Testis (tissue), 2 donors: ENCODE measurements at regions not wholly inside any gene's neighbourhood (a gene's known extent, or its start where the extent isn't known, plus 50 kb on each side); places are given as distances from the start of the nearest gene placed in this dataset.

Source experiments
- DNase-seq: peaks from one replicate; pipeline ENCODE4 v3.0.0-alpha.2; 2019
- H3K27ac ChIP-seq, 2 donors: fragments of 200-600 bp; sonication (generic); one replicate each; pipeline ENCODE4 v1.5.1; 2019
- H3K27me3 ChIP-seq: fragments of 200-600 bp; sonication (generic); one replicate; pipeline ENCODE4 v1.5.1; 2019
- H3K36me3 ChIP-seq: fragments of 200-600 bp; sonication (generic); one replicate; pipeline ENCODE4 v1.5.1; 2017; ENCODE audit warnings: low read depth; ENCODE audit errors: missing control alignments
- H3K4me1 ChIP-seq: fragments of 200-600 bp; sonication (generic); one replicate; pipeline ENCODE4 v1.5.1; 2019
- H3K4me3 ChIP-seq, 2 donors: fragments of 200-600 bp; sonication (generic); one replicate each; pipeline ENCODE4 v1.5.1; 2017 to 2019
- H3K9me3 ChIP-seq: fragments of 200-600 bp; sonication (generic); one replicate; pipeline ENCODE4 v1.5.1; 2017
- POLR2A ChIP-seq: fragments of 450-650 bp; IDR thresholded peaks from one replicate; pipeline ENCODE4 v1.6.1; 2017; ENCODE audit warnings: antibody characterized with exemption, mild to moderate bottlenecking, moderate library complexity
- WGBS, 2 donors: methylation state at CpG; one replicate each; pipeline ENCODE4 v1.1.5; 2018; 5-methylcytosine and 5-hydroxymethylcytosine counted together
- intact Hi-C: fragments of 100-400 bp; cut with DNase I; formaldehyde crosslinking; loops from one replicate; pipeline ENCODE4 v1.15.1; 2023; ENCODE audit warnings: low total_unique reads
- TF ChIP-seq, protein P1 (sequence below), 3 experiments: fragments of 450-650 bp in 2 of 3; fragments of 200-600 bp in 1 of 3; sonication (generic) in 1 of 3; IDR thresholded peaks; one replicate each; pipeline ENCODE4 v1.5.1; 2016 to 2019; ENCODE audit warnings: antibody characterized with exemption in 3 of 3, mild to moderate bottlenecking in 2 of 3, moderate library complexity in 1 of 3

- H3K36me3 ChIP-seq: no peaks in the 10 kb centered on the region
- H3K27me3 ChIP-seq: no peaks in the 10 kb centered on the region
- no peak for DNase-seq
- no peak overlapping the region for H3K27ac ChIP-seq
- intact Hi-C loops: no loop called here
- H3K9me3 ChIP-seq: no peaks in the 10 kb centered on the region
- H3K4me3 ChIP-seq: no peak overlapping the region
- 94 to 100% methylated on average over 2 of the region's 2 CpGs for WGBS, 2 donors
- no peak for TF ChIP-seq POLR2A
- TF ChIP-seq, protein P1, sequence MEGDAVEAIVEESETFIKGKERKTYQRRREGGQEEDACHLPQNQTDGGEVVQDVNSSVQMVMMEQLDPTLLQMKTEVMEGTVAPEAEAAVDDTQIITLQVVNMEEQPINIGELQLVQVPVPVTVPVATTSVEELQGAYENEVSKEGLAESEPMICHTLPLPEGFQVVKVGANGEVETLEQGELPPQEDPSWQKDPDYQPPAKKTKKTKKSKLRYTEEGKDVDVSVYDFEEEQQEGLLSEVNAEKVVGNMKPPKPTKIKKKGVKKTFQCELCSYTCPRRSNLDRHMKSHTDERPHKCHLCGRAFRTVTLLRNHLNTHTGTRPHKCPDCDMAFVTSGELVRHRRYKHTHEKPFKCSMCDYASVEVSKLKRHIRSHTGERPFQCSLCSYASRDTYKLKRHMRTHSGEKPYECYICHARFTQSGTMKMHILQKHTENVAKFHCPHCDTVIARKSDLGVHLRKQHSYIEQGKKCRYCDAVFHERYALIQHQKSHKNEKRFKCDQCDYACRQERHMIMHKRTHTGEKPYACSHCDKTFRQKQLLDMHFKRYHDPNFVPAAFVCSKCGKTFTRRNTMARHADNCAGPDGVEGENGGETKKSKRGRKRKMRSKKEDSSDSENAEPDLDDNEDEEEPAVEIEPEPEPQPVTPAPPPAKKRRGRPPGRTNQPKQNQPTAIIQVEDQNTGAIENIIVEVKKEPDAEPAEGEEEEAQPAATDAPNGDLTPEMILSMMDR (IDR thresholded peaks at IDR 0.05): no peak
- peaks cover 11% of the 10 kb centered on the region for H3K4me1 ChIP-seq
These were observed 218.7 kb downstream of the FAM76B start for GRCh38 chr11:95570845-95571244.

DNA sequence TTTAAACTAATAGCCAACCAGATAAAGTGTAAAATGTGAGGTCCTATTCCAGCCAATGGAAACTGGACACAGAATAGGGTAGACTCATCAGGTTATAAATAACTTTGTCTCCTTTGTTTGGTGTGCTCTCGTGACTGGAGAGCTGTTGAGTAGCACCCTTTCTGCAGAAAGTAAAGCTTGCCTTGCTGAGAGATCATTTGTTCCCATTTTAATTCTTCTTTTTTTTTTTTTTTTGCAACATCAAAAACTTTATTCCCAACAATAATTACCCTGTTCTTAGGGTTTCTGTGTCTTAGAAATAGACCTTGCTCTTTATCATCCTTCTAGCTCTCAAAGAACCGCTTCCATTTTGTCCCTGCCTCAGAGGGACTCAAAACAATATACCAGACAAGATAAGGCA, 220.4 kb downstream of the FAM76B start:
- H3K4me3 ChIP-seq: no peak overlapping the region
- no peaks in the 10 kb centered on the region for H3K36me3 ChIP-seq

DNA sequence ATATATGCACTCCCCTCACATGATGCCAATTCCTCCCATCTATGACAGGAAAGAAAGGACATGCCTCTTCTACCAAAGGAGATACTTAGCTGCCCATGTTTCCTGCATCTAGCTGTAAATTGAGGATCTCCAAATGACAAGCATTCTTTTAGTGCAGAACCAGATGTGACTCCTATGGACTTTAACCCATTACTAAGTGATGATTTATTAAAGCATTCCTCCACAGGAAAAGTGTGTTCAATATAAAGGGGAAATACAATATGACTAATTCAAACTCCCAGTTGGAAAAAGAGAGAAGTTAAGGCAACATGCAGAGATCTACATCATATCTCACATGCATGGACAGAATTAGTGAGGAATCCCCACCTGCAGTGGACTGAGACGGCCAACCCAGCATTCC, 221.3 kb downstream of the FAM76B start:
- 94 to 100% methylated on average over 1 of the region's 1 CpG for WGBS, 2 donors
- TF ChIP-seq, protein P1 (IDR thresholded peaks at IDR 0.05): no peak
- no peak for TF ChIP-seq POLR2A
- intact Hi-C loops: no loop called here
- no peak overlapping the region for H3K4me3 ChIP-seq
- no peaks in the 10 kb centered on the region for H3K27me3 ChIP-seq
- peaks cover 7% of the 10 kb centered on the region for H3K4me1 ChIP-seq
- no peak for DNase-seq
- H3K36me3 ChIP-seq: no peaks in the 10 kb centered on the region
- H3K9me3 ChIP-seq: no peaks in the 10 kb centered on the region
- no peak overlapping the region for H3K27ac ChIP-seq

More for the DNA sequence above, 220.4 kb downstream of the FAM76B start:
- Histone ChIP-seq H3K27me3 (no peaks in the 10 kb centered on the region), H3K4me1 (peaks cover 7% of the 10 kb centered on the region), H3K27ac (no peak overlapping the region), H3K9me3 (no peaks in the 10 kb centered on the region)
- WGBS, 2 donors: 83 to 96% methylated on average over 2 of the region's 2 CpGs
- DNase-seq: no peak
- TF ChIP-seq, protein P1 (IDR thresholded peaks at IDR 0.05): no peak
- TF ChIP-seq POLR2A: no peak
- intact Hi-C loops: no loop called here

GRCh38 chr11:95567685-95568084, 221.9 kb downstream of the FAM76B start:
- Histone ChIP-seq H3K27me3 (no peaks in the 10 kb centered on the region), H3K27ac (no peak overlapping the region), H3K4me3 (no peak overlapping the region), H3K9me3 (no peaks in the 10 kb centered on the region), H3K36me3 (no peaks in the 10 kb centered on the region), H3K4me1 (peaks cover 7% of the 10 kb centered on the region)
- DNase-seq: no peak
- WGBS, 2 donors: 47 to 67% methylated on average over 1 of the region's 1 CpG
- intact Hi-C loops: no loop called here
- TF ChIP-seq POLR2A: no peak
- TF ChIP-seq, protein P1 (IDR thresholded peaks at IDR 0.05): no peak

- Histone ChIP-seq H3K4me1 (peaks cover 7% of the 10 kb centered on the region), H3K4me3 (no peak overlapping the region), H3K9me3 (no peaks in the 10 kb centered on the region), H3K27me3 (no peaks in the 10 kb centered on the region), H3K27ac (no peak overlapping the region), H3K36me3 (no peaks in the 10 kb centered on the region)
- no peak for TF ChIP-seq POLR2A
- TF ChIP-seq, protein P1 (IDR thresholded peaks at IDR 0.05): no peak
- intact Hi-C loops: no loop called here
- DNase-seq: no peak
- 40 to 42% methylated on average over 1 of the region's 1 CpG for WGBS, 2 donors
These were observed 223.4 kb downstream of the FAM76B start for GRCh38 chr11:95566211-95566610.
